Astrocyte (in vitro differentiated cells and primary cell): ENCODE measurements at regions not wholly inside any gene's neighbourhood (a gene's known extent, or its start where the extent isn't known, plus 50 kb on each side); places are given as distances from the start of the nearest gene placed in this dataset.

ENCODE experiments used
- CTCF ChIP-seq: IDR thresholded peaks from 2 replicates; pipeline ENCODE4 v1.5.1; 2011; ENCODE audit warnings: low read depth, mild to moderate bottlenecking, inconsistent platforms, low read length, moderate library complexity; ENCODE audit not compliant: insufficient read depth
- EZH2 ChIP-seq: IDR thresholded peaks from 2 replicates; pipeline ENCODE4 v1.6.1; 2012; ENCODE audit warnings: mild to moderate bottlenecking, low read length, inconsistent platforms; ENCODE audit not compliant: insufficient read depth

GRCh38 chr6:66126358-66126757, 419.3 kb upstream of the EYS start:
- TF ChIP-seq CTCF (no peak), EZH2 (no peak)
